Activated CD4-positive, alpha-beta T cell treated with anti-CD3 and anti-CD28 coated beads for 4 hours (primary cell): ENCODE measurements at regions not wholly inside any gene's neighbourhood (a gene's known extent, or its start where the extent isn't known, plus 50 kb on each side); places are given as distances from the start of the nearest gene placed in this dataset.

Source experiments
- DNase-seq, 2 donors: peaks; one replicate each; pipeline ENCODE4 v3.0.0-alpha.2; 2020

DNA sequence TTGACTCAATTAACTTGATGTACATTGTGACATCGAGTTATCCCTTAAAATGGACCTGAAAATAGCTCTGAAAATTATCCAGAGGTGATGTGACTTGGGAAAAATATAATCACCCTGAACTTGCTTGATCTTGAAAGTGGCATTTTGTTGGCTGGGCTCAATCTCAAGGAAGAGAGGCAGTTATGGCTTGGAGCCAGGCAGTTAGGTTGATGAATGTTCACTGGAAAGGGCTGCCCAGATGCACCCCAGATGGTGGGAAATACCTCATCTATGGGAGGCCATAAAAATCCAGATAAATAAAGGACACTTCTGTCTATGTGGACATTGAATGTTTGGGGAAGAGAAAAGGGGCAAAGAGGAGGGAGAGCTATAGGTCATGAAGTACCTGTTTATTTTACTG lies 55.7 kb upstream of the OR5AN1 start:
- no peak for DNase-seq

DNA sequence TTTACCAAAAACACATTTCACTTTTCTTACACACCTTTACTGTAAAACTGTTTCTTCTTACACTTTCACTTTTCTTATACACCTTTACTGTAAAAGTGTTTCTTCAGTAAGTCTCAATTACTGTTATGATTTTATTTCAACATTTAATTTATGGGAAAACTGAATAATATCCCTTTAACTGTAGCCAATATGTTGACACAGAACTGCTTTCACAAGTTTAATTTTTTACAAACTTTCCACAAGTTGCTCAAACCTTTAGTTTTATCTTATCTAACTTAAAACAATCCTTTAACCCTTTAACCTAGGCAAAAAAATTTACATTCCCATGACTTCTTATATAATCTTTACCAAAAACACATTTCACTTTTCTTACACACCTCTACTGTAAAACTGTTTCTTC lies 63.3 kb upstream of the OR5AN1 start:
- DNase-seq: no peak

DNA sequence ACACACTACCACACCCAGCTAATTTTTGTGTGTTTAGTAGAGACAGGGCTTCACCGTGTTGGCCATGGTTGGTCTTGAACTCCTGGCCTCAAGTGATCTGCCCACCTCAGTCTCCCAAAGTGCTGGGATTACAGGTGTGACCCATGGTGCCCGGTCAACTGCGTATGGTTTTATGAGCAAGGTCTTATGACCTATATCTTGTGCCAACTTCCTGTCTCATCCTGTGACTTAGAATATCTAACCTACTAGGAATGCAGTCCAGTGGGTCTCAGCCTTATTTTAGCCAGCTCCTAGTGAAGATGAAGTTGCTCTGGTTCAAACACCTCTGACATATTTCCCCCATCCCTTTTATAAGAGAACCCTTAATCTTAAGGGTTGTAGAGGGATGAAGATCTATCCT lies 66.1 kb upstream of the OR5AN1 start:
- no peak for DNase-seq

DNA sequence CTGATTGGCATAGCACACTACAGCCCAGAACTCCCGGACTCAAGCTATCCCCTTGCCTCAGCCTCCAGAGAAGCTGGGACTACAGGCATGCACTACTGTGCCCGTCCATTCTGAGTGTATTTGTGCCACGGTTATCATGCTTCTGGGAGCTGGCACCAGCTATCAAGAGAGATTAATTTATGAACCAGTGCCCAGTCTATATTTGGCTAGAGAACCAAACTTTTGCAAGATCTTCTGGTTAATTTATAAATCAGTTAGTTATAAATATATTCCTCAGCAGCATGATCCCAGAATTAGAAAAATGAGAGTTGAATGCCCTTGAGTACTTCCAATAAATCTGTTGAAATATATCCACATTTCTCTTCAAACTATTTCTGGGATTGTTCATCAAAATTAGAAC lies 67.5 kb upstream of the OR5AN1 start:
- DNase-seq: no peak

DNA sequence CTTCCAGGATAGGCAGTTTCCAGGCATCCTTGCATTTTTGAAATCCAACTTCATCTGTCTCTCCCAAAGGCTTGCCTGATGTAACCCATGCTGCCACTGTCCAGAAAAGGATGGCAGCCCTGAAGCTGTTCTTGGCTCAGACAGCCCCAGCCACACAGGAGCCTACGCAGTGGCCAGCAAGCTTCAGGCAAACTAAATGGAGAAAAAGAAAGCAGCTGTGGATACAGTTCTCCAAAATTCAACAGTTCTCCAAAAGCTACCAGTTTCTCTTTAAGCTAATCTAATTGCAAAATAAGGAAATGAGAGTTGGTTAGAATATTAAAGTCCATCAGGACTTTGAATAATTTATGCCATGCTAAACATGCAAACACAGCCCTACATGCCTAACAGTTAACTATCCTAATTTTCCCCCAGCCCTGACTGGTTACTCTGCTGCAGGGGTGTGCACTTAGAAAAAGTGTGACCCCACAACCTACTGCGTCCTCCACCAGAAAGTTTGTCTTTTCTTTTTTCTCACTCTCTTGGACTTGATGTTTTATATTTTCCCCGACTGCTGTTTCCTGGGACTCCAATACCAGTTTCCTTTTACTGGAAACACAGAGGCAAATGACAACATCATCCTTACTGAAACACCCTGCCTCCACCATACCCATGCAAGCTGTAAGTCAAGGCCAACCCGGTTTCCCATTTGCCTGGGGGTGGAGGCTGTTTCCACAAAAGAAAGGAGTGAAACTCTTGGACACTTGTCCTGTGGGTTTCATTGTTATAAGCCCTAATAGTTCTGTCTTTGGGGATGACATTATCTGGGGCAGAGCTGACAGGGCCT lies 69.1 kb upstream of the OR5AN1 start:
- no peak for DNase-seq

DNA sequence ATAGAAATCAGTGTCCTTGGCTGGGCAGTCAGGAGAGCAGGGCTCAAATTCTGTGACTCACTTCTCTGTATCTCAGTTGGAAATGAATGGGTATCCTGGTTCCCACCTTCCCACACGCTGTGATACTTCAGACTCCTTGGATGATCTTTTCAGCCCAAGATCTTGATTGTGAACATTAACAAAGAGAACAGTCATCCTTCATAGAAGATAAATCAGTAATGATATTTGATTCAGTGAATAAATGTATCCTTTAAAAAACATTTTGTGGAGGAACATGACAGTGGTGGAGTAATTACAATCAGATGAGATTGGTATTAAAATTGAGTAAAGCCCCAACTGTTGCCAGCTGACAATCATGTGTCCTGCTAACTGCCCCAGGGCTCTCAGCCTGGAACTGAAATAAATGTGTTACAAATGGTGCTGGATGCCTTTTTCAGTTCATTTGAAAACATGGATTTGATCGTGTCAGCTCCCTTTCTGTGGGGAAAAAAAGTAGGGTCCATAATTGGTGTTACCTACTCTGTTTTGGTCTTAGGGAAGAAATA lies 72.9 kb upstream of the OR5AN1 start:
- DNase-seq: no peak

DNA sequence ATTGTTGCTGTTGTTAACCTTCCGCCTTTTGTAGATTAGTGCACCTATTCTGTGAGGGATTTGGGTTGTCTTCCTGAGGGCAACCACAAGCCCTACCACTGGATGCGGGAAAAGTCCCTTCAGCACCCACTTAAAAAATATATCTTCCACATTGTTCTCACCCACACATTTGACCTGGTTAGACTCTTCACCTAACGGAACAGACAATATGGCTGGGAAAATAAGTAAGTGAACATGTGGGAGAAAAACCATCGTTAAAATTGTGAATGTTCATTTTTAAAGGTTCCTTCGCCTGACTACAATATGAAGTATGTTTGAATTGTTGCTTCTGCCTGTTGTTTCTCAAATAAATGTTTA lies 72.0 kb upstream of the MPEG1 start:
- DNase-seq: no peak

DNA sequence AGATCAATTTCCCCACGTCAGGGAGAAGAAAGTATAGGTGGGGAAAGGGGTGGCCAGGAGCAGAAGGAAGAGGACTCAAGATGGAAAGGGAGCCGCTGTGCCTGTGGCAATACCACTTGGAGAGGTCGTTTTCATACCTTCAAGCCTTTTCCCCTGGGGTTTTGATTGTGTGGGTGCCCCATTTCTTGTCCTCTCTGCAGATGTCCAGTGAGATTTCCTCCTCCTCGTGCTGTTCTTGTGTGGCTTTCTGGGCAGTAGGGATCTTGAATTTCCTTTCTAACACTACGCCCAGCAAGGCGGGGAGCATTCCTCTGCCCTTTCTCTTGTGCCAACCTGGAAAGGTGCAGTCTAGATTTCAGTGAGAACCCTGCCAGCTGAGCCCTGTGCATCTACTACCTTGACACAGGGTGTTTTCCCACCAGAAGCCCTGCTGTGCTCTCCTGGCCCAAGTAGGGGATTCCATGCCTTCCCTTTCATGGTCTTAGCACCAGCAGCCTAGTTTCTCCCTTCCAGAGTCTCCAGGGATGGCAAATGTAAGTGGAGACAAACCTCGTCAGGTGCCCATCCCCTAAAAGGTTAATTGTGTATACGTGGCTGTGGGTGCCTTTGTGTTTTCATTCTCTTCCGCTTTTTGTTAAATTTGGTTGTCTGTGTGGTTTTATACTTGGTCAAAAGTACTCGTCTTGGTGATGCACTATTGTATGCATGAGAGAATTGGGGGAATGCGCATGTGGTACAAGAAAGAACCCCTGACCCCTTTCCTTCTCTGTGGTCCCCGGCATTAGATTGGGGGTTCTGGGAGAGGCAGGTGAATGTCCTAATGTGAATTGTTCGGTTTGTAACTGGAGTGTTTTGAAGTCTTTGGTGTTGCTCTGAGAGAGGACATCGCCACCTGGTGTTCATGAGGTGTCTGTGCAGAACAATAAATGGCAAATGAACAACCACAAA lies 71.4 kb upstream of the MPEG1 start:
- peak; percentile 29 to 42 for DNase-seq

DNA sequence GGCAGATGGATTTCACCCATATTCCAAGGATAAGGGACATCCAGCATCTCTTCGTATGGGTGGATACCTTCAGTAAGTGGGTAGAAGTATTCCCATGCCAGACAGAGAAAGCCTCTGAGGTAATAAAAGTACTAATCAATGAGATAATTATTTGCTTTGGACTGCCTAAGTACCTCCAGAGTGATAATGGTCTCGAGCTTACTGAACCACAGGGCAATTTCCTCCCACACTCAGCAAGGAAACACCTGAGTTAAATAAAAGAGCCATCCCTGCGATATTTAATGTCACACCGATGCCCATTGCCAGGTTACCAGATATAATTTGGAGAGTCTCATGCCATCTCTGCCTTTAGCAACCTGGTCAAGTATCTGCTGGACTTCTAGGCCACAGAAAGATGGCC lies 70.6 kb upstream of the MPEG1 start:
- no peak for DNase-seq

DNA sequence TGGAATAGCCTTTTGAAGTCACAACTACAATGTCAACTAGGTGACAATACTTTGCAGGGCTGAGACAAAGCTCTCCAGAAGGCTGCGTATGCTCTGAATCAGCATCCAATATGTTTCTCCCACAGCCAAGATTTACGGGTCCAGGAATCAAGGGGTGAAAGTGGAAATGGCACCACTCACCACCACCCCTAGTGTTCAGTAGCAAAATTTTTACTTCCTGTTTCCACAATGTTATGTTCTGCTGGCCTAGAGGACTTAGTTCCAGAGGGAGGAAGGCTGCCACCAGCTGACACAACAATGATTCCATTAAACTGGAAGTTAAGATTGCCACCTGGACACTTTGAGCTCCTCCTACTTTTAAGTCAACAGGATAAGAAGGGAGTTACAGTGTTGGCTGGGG lies 68.5 kb upstream of the MPEG1 start:
- DNase-seq: no peak

DNA sequence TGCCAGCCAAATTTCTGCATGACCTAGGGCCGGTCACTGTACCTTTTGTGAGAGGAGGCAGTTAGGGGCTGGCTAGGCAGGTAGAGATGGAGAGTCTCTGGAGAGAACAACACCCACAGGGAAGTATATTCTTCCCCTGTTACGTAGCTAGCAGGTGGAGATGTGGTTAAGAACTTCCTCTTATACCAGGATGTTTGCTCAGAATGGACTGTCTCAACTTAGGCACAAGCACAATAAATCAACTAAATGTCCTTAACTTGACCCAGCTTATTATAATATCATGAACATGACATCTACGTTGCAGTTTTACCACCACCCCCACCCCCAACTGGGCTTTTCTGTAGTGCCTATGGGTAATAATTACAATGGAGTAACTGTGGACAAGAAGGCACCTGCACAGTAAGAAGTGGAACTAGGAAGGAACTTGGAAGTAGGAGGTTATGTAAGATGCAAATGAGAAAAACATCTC lies 60.7 kb upstream of the MPEG1 start:
- no peak for DNase-seq

DNA sequence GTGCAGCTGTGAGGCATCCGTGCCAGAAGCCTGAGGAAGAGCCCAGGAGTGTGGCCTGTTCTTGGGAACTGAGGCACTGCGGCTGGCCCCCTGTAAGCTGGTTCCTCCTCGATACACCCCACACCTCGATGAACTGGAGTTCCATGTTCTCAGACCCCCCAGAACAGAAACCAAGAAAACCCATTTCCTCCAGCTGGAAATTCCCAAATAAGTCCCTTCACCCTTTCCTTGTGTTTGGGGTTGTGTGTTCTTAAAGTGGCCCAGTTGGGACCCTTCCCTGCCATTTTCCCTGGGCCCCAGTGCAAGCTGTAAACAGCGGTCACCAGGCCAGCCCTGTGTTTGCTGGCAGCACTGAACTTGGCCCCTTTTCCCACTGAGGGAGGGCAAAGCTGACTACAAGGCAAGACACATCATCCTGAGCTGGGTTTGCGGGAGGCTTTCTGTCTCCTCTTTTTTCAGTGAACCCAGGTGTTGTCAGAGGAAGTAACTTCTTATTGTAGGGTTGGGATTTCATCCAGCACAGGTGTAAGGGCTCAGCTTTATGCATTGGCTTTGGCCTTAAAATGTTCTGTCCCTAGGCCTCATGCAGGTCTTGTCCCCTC lies 60.1 kb upstream of the MPEG1 start:
- DNase-seq: no peak

DNA sequence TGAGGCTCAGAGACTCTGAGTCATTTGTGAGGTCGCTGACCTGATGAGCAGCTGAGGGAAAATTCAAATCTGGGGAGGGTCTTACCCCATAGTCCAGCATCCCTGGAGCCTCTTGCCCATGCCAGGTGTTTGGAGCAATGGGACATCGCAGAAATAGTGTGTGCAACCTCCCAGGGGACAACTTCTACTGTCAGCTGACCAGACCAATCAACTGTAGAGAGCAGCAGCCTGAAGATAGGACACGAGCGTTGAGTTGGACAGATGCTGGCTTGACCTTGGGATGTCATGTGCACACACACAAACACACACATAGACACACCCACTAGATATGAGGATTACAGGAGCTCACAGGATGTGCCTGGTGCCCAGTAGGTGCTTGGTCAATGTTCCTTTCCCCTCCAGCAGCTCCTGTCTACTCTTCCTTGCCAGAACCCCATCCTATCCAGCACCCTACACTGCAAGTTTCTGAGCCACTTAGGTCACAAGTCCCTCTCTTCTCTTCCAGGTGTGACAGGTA lies 59.1 kb upstream of the MPEG1 start:
- DNase-seq: no peak

DNA sequence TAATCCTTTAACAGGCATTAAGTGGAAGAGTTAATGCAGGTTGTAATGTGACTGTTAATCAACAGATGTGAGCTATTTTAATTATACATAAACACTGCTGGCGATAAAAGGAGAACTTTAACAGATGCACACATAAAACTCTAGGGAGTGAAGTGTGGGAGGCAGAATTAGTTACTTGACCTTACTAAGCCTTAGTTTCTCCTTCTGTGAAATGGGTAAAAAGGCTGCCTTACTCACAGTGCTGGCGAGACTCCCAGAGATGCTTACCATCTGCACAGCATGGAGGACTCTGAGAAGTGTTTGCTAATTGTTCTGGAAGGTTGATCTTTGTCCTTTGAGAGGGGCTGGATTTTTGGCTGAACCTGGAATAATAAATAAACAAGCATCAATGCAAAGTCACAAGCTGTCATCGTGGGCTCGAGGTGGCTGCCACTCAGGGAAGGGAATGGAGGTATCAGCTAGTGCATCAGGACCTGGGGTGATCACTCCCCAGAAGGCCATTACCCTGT lies 58.6 kb upstream of the MPEG1 start:
- no peak for DNase-seq

DNA sequence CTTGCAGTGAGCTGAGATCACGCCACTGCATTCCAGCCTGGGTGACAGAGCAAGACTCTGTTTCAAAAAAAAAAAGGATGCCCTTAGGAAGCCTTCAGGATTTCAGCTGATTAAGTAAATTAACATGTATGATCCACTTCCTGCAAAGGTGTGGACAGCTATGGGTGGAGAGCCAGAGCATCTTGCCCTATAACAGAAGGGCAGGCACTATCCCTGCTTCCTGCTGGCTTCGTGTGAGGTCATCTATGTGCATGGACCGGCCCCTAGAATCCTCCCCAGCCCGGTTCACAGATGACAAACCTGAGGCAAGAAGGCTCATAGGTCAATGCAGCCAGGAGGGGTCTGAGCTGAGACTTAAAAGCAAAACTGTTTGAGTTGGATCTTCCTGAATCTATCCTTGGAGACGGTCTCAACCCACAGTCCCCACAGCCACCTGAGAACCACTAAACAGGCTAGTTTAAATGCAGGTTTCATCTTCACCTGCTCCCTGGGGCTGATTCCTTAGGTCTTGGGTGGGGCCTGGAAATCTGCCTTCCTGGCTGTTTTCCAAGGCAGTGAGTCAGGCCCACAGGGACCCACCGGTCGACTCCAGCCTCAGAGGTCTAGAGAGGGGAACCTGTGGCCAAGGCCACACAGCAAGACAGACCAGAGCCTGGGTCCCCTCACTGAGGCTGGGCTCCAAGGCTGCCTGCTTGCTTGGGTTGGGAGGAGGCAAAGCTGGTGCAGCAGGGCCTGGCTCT lies 55.2 kb upstream of the MPEG1 start:
- DNase-seq: no peak

DNA sequence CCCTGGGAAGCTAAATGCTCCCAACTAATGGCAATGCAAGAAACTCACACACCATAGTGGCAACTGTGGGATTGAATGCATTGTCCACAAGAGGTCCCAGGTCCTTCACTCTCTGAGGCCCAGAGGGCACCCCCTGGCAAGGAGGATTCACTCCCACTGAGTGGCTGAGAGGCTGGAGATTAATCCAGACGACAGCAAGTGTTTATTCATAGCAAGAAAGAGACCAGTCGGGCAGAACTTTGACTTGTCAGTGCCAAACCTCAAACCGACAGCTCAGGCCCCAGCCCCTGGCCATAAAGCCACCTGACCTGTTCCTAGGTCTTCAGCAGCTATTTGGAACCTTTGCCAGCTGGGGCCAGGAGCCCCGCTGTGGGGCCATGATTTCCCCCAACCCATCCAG lies 54.5 kb upstream of the MPEG1 start:
- no peak for DNase-seq

DNA sequence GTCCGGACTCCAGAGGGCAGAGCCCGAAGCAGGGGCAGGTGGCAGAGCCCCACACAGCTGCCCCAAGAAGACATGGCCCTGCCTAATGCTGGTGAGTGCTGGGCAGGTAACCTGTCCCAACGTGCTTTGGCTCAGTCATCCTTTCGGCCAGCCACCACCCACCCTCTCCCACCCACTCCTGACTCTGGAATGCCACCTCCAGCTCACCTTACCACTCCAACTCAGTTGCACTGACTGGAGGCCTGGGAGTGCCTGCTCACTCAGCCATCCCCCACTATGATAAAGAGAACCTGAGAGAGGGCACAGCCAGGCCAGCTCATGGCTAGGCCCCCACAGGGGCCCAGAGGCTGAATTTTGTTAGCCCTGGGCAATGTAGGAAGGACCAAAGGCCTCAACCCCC lies 53.8 kb upstream of the MPEG1 start:
- DNase-seq: no peak

DNA sequence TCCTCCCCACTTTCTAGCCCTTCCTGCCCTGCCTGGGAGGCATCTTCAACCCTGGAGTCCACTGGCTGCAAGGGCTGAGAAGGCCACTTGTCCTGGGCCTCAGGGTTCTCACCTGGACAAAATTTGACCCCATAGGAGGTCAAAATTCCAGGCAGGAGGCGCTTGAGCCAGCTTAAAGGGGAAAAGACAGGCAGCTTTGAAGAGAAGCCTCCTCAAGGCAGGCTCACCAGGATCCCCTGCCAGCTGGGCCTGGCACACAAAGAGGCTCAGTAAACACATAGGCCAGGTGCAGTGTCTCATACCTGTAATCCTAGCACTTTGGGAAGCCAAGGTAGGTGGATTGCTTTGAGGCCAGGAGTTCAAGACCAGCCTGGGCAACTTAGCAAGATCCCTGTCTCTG lies 53.0 kb upstream of the MPEG1 start:
- no peak for DNase-seq

DNA sequence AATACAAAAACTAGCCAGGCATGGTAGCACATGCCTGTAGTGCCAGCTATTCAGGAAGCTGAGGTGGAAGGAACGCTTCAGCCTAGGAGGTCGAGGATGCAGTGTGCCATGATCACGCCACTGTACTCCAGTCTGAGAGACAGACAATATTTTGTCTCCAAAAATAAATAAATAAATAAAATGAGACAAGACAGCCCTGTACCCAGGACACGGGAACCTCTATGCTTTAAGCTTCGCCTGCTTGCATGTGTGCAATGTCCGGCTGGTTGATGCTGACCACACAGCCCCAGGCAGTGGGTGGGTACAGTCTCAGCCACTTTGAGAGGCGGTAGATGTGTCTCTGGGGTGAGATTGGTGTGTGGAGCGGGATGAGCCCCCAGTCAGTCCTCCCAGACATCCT lies 52.0 kb upstream of the MPEG1 start:
- DNase-seq: no peak

DNA sequence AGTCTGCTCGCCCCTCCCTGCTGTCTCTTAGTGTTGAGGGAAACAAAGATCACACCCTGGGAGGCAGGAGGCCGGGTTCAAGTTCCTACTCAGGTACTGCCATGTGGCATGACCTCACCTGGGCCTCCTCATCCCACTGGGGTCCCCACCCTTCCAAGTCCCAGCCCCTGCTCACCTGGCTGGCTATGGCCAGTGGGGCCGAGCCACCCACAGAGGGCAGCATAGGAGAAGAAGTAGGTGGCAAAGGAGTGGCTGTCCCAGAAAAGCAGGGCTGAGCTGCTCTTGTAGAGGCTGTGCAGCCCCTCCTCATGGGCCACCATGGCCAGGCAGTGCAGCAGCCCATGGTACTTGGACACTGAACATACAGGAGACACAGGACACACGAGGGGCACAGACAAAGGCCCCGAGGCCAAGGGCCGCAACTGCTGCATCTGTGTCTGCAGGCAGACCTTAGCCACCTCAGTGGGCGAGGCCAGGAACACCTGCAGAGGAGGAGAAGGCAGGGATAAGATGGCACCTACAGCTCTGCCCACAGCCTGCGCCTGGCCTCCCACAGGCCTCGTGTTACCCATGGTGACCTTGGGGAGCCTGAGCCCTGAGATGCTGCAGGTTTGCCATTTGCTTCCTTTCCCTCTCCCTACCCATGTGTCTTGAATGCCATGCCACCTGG lies 50.6 kb upstream of the MPEG1 start:
- DNase-seq: no peak
